ENCODE measurements at regions not wholly inside any gene's neighbourhood (a gene's known extent, or its start where the extent isn't known, plus 50 kb on each side); places are given as distances from the start of the nearest gene placed in this dataset.
A peak's percentile ranks its signal among the peaks of the same experiment; 100 is the strongest.

DNA sequence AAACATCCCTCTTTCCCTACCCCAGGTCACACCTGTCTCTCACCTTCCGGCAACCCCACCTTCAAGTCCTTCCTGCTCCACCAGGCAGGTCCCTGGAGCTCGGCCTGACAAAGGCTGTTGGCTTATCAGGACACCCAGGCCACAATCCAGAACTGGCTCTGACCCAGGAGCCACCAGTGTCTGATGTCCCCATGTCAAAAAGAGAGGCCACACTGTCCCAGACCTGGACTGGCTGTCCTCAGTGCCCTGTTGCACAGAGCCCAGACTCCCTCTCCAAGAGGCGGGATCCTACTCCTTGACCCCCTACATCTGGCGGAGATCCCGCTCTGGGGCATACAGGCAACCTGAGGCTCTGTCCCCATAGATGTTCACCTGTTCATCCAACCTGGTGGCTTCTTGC is 116.0 kb downstream of the MN1 start:
- WGBS, 4 donors = 79 to 92% (median 91%) methylated on average over 3 to 5 of the region's 5 CpGs
- DNase-seq = peak; percentile 27 to 76 (median 47)
- Histone ChIP-seq H3K4me3 (no peak overlapping the region), H3K36me3 (replicated peaks in 1 of 2) (no peaks in the 10 kb centered on the region), H3K27ac (no peak overlapping the region), H3K9me3 (replicated peaks in 1 of 3) (no peaks in the 10 kb centered on the region), H3K27me3 (no peaks in the 10 kb centered on the region), H3K4me1 (replicated peaks in 1 of 2) (peaks cover 5 to 14% of the 10 kb centered on the region in 2 donors)
- intact Hi-C loops (cut with DNase I) = no loop called here
- no peak for TF ChIP-seq POLR2A (IDR thresholded peaks at IDR 0.05)
- TF ChIP-seq, protein P1, sequence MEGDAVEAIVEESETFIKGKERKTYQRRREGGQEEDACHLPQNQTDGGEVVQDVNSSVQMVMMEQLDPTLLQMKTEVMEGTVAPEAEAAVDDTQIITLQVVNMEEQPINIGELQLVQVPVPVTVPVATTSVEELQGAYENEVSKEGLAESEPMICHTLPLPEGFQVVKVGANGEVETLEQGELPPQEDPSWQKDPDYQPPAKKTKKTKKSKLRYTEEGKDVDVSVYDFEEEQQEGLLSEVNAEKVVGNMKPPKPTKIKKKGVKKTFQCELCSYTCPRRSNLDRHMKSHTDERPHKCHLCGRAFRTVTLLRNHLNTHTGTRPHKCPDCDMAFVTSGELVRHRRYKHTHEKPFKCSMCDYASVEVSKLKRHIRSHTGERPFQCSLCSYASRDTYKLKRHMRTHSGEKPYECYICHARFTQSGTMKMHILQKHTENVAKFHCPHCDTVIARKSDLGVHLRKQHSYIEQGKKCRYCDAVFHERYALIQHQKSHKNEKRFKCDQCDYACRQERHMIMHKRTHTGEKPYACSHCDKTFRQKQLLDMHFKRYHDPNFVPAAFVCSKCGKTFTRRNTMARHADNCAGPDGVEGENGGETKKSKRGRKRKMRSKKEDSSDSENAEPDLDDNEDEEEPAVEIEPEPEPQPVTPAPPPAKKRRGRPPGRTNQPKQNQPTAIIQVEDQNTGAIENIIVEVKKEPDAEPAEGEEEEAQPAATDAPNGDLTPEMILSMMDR (IDR thresholded peaks at IDR 0.05) = no peak

DNA sequence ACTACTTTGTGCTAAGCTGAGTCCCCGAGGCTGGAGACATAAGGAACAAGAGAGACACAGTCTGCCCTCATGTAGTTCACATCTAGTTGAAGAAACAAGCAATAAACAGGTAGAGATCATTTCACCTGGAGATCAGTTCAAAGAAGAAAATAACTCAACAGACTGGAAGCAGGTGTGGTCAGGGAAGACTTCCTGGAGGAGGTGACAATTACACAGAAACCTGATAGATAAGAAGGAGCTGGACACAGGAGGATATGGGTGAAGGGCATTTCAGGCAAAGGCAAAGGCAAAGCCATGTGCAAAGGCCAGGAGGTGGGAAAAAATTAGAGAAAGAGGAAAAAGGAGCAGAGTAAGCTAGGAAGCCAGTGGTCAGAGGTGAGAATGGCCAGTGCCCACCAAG is 115.6 kb downstream of the MN1 start:
- Histone ChIP-seq H3K4me1 (replicated peaks in 1 of 2) (peaks cover 5 to 14% of the 10 kb centered on the region in 2 donors), H3K9me3 (replicated peaks in 1 of 3) (no peaks in the 10 kb centered on the region), H3K27me3 (no peaks in the 10 kb centered on the region), H3K4me3 (no peak overlapping the region), H3K27ac (peak overlapping the region in 4 of 5 donors; percentile 39 to 91 (median 73)), H3K36me3 (replicated peaks in 1 of 2) (no peaks in the 10 kb centered on the region)
- intact Hi-C loops (cut with DNase I) = no loop called here
- TF ChIP-seq, protein P1 (IDR thresholded peaks at IDR 0.05) = no peak
- no peak for TF ChIP-seq POLR2A (IDR thresholded peaks at IDR 0.05)
- DNase-seq = no peak
- WGBS, 4 donors = 88 to 100% (median 96%) methylated on average over 1 of the region's 1 CpG

DNA sequence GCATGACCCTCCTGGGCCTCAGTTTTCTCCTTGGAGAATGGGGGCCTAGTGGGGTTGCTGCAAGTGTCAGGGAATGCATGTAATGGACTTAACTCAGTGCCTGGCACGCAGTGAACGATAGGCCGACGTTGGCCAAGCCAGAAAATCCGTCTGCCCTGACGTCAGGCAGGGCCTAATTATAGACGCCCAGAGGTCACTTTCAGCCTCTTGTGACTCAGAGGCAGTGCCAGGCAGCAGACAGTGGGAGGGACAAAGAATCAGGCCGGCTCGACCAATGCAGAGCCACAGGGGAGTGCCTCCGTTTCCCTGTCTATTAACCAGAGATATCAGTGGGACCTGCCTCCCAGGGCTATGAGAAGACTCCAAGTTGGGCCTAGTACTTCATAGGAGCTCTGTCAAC is 115.0 kb downstream of the MN1 start:
- WGBS, 4 donors = 29 to 63% (median 37%) methylated on average over 9 to 10 of the region's 10 CpGs
- Histone ChIP-seq H3K4me1 (replicated peaks in 1 of 2) (peaks cover 5 to 14% of the 10 kb centered on the region in 2 donors), H3K4me3 (no peak overlapping the region), H3K27ac (peak overlapping the region; percentile 48 to 91 (median 66)), H3K27me3 (no peaks in the 10 kb centered on the region), H3K36me3 (replicated peaks in 1 of 2) (no peaks in the 10 kb centered on the region), H3K9me3 (replicated peaks in 1 of 3) (no peaks in the 10 kb centered on the region)
- intact Hi-C loops (cut with DNase I) = no loop called here
- peak; percentile 88 to 96 (median 96) for DNase-seq
- TF ChIP-seq, protein P1 (IDR thresholded peaks at IDR 0.05) = no peak
- peak in 1 of 2 donors; percentile 70 for TF ChIP-seq POLR2A (IDR thresholded peaks at IDR 0.05)

DNA sequence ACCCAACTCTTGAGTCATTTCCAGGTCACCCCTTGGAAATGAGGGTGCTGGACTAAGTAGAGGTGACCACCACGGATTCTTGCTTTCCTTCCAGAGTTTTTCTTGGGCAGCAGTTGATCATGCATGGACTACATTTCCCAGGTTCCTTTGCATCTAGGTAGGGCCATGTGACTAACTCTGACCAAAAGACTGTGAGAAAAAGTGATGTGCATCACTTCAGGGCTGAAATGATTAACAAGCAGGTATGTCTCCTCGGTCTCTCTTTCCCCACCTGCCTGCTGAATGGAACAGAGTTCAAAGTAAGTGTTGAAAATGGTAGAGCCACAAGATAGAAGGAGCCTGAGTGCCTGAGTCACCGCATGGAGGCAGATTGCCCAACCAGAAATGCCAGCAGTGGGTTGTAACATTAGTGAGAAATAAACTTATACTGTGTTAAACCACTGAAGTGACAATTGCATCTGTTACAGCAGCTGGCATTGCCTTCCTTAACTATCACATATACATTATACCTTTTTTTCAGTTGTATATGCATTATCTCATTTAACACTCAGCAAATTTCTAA is 113.5 kb downstream of the MN1 start:
- no peak for TF ChIP-seq POLR2A (IDR thresholded peaks at IDR 0.05)
- TF ChIP-seq, protein P1 (IDR thresholded peaks at IDR 0.05) = no peak
- H3K36me3 ChIP-seq (replicated peaks in 1 of 2) = no peaks in the 10 kb centered on the region
- H3K4me1 ChIP-seq (replicated peaks in 1 of 2) = peaks cover 5 to 14% of the 10 kb centered on the region in 2 donors
- no peaks in the 10 kb centered on the region for H3K9me3 ChIP-seq (replicated peaks in 1 of 3)
- intact Hi-C loops (cut with DNase I) = no loop called here
- no peak for DNase-seq
- WGBS, 4 donors = 93 to 97% (median 95%) methylated on average over 3 of the region's 3 CpGs
- no peaks in the 10 kb centered on the region for H3K27me3 ChIP-seq
- H3K4me3 ChIP-seq = no peak overlapping the region
- H3K27ac ChIP-seq = no peak overlapping the region

All from adrenal gland (tissue), 9 donors.